Transverse colon (tissue), 4 donors: ENCODE measurements at regions not wholly inside any gene's neighbourhood (a gene's known extent, or its start where the extent isn't known, plus 50 kb on each side); places are given as distances from the start of the nearest gene placed in this dataset.
"Not testable (repeated sequence)": the region's sequence is repeated elsewhere in the genome, so short reads cannot be mapped to it uniquely, and the experiment has no call there.

Experiments
- DNase-seq: peaks from one replicate; pipeline ENCODE4 v3.0.0-alpha.2; 2019
- H3K27ac ChIP-seq, 4 donors: fragments of 200-600 bp; sonication (generic); 2 replicates each; pipeline ENCODE4 v1.5.1; 2016 to 2018; ENCODE audit warnings: inconsistent platforms in 4 of 4
- H3K27me3 ChIP-seq: fragments of 200-600 bp; sonication (generic); 2 replicates; pipeline ENCODE4 v1.5.1; 2017; ENCODE audit warnings: inconsistent platforms
- H3K36me3 ChIP-seq, 4 donors: fragments of 200-600 bp; sonication (generic); 2 replicates each; pipeline ENCODE4 v1.5.1; 2017 to 2019; ENCODE audit warnings: inconsistent platforms in 4 of 4
- H3K4me1 ChIP-seq, 4 donors: fragments of 200-600 bp; sonication (generic); 2 replicates each; pipeline ENCODE4 v1.5.1; 2017 to 2020; ENCODE audit warnings: inconsistent platforms in 4 of 4
- H3K4me3 ChIP-seq, 4 donors: fragments of 200-600 bp; sonication (generic); 1 replicate in 1 of 4; 2 replicates in 3 of 4; pipeline versions ENCODE4 v1.5.1 to v1.6.1; 2017 to 2019; ENCODE audit warnings: inconsistent platforms in 4 of 4
- H3K9me3 ChIP-seq, 2 donors: fragments of 200-600 bp; sonication (generic); 2 replicates each; pipeline ENCODE4 v1.5.1; 2017 to 2019; ENCODE audit warnings: inconsistent platforms in 2 of 2
- EP300 ChIP-seq: sonication (generic); formaldehyde crosslinking; IDR thresholded peaks from one replicate; pipeline ENCODE4 v1.6.1; 2017; ENCODE audit warnings: antibody characterized with exemption, low read depth
- POLR2A ChIP-seq: fragments of 450-650 bp; IDR thresholded peaks from one replicate; pipeline ENCODE4 v1.6.1; 2016; ENCODE audit warnings: antibody characterized with exemption, mild to moderate bottlenecking, moderate library complexity
- POLR2AphosphoS5 ChIP-seq, 3 donors: sonication (generic); formaldehyde crosslinking; IDR thresholded peaks; one replicate each; pipeline ENCODE4 v1.6.1; 2016; ENCODE audit warnings: antibody characterized with exemption in 3 of 3
- WGBS, 2 donors: methylation state at CpG; one replicate each; pipeline ENCODE4 v1.1.5; 2018; ENCODE audit warnings: low coverage in 1 of 2; 5-methylcytosine and 5-hydroxymethylcytosine counted together
- in situ Hi-C, 4 donors: fragments of 200-750 bp; cut with MboI; loops; one replicate each; pipeline versions ENCODE4 v1.15.0 to v1.15.1; 2017; ENCODE audit warnings: low sequenced_read_pairs in 3 of 4, low pct_ligation_motif_present in 1 of 4, low pct_unique_long_range_greater_than_20kb in 1 of 4
- intact Hi-C: fragments of 100-400 bp; cut with DNase I; formaldehyde crosslinking; loops from one replicate; pipeline ENCODE4 v1.15.1; 2023; ENCODE audit warnings: low total_unique reads
- TF ChIP-seq, protein P1 (sequence below), 5 experiments: fragments of 200-600 bp in 3 of 5; fragments of 450-650 bp in 2 of 5; sonication (generic) in 3 of 5; IDR thresholded peaks; 1 replicate in 2 of 5; 2 replicates in 3 of 5; pipeline ENCODE4 v1.5.1; 2016 to 2017; ENCODE audit warnings: antibody characterized with exemption in 5 of 5, inconsistent platforms in 3 of 5, mild to moderate bottlenecking in 2 of 5, moderate library complexity in 1 of 5

DNA sequence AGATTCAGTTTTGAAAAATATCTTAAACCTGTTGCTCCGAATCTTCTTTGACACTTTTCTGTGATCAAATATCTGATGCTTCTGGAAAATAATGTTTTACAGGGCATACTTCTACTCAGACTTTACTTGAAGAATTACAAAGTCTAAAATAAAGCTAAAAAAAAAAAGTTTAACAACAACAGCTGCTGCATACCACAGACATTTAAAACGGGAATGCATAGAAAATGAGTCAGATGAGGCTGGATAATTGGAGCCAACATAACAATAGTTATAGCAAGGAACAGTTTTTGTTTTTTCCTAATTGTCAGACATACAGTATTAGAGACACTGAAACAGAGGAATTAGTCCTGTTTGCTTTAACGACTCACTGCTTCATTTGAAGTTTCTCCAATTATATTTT is 1090.2 kb downstream of the SUCLG1 start:
- WGBS, 2 donors, result 68 to 71% methylated on average over 3 of the region's 3 CpGs
- Histone ChIP-seq H3K27ac (no peak overlapping the region), H3K36me3 (no peaks in the 10 kb centered on the region), H3K27me3 (no peaks in the 10 kb centered on the region), H3K9me3 (no peaks in the 10 kb centered on the region), H3K4me1 (no peaks in the 10 kb centered on the region), H3K4me3 (no peak overlapping the region)
- intact Hi-C loops, result no loop called here
- no peak for DNase-seq
- TF ChIP-seq, protein P1, sequence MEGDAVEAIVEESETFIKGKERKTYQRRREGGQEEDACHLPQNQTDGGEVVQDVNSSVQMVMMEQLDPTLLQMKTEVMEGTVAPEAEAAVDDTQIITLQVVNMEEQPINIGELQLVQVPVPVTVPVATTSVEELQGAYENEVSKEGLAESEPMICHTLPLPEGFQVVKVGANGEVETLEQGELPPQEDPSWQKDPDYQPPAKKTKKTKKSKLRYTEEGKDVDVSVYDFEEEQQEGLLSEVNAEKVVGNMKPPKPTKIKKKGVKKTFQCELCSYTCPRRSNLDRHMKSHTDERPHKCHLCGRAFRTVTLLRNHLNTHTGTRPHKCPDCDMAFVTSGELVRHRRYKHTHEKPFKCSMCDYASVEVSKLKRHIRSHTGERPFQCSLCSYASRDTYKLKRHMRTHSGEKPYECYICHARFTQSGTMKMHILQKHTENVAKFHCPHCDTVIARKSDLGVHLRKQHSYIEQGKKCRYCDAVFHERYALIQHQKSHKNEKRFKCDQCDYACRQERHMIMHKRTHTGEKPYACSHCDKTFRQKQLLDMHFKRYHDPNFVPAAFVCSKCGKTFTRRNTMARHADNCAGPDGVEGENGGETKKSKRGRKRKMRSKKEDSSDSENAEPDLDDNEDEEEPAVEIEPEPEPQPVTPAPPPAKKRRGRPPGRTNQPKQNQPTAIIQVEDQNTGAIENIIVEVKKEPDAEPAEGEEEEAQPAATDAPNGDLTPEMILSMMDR (IDR thresholded peaks at IDR 0.05), result no peak
- TF ChIP-seq POLR2A (no peak), EP300 (no peak), POLR2AphosphoS5 (IDR thresholded peaks at IDR 0.05) (no peak)
- in situ Hi-C loops, result no loop called here

DNA sequence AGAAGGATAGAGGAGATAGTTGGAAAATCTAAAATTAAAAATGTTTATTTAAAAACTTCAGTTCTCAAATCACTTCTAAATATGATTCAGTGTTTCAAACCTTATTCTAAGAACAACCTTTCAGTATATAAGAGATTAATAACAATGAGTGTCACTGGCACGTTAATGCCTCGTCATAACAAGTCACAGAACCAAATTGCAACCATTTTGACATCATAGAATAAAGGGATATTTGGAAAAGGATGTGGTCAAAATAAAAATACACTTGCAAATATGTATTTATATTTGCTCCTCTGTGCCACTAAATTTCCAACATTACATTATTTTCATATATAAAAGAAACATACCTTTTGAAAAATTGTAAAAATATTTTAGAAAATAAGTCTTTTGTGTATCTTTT is 1090.6 kb downstream of the SUCLG1 start:
- no peak overlapping the region for H3K27ac ChIP-seq
- no peak for TF ChIP-seq POLR2A
- no peak for TF ChIP-seq EP300
- TF ChIP-seq, protein P1 (IDR thresholded peaks at IDR 0.05), result no peak
- TF ChIP-seq POLR2AphosphoS5 (IDR thresholded peaks at IDR 0.05), result no peak
- intact Hi-C loops, result no loop called here
- no peaks in the 10 kb centered on the region for H3K4me1 ChIP-seq
- in situ Hi-C loops, result no loop called here
- no peaks in the 10 kb centered on the region for H3K9me3 ChIP-seq
- H3K27me3 ChIP-seq, result no peaks in the 10 kb centered on the region
- no peak for DNase-seq
- no peak overlapping the region for H3K4me3 ChIP-seq
- WGBS, 2 donors, result 64 to 82% methylated on average over 2 of the region's 2 CpGs
- H3K36me3 ChIP-seq, result no peaks in the 10 kb centered on the region

DNA sequence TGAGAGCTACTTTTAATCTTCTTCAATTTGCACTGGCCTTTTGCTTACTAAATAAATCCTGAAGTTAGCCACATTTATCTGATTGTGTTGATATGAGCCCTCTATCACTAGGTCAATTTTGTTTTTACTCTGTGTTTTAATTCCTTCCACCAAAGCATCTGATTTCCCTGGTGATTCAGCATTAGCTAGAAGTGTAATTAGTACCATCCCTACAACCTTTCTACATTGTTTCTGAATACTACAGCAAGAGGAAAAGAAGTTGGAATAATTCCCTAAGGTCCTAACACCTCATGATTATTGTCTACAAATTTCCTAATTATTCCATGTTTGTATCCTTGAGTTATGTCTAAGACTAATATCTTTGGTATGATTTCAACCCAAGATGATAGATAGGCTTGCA is 1093.6 kb downstream of the SUCLG1 start:
- Histone ChIP-seq H3K27me3 (no peaks in the 10 kb centered on the region), H3K4me1 (no peaks in the 10 kb centered on the region), H3K36me3 (no peaks in the 10 kb centered on the region), H3K9me3 (no peaks in the 10 kb centered on the region), H3K4me3 (no peak overlapping the region), H3K27ac (no peak overlapping the region)
- in situ Hi-C loops (no loop called here), intact Hi-C loops (no loop called here)
- TF ChIP-seq EP300 (no peak), POLR2A (no peak), POLR2AphosphoS5 (IDR thresholded peaks at IDR 0.05) (no peak)
- TF ChIP-seq, protein P1 (IDR thresholded peaks at IDR 0.05), result no peak
- DNase-seq, result no peak

DNA sequence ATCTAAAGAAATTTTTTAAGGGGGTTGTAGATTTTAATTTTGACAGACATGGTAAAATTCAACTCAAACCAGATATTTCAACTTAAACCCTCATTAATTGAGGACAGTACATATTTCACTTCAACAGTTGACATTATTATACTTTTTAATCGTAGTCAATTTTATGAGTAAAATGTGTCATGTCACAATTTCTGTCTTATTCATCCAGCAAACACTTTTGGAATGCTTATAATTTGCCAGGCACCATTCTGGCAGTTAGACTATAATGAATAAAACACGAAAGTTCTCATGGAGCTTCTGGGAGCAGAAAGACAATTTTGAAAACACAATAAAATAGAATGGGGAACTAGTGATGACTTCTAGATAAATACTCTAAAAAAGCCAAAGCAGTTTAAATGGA is 1094.8 kb downstream of the SUCLG1 start:
- DNase-seq, result no peak
- intact Hi-C loops (no loop called here), in situ Hi-C loops (no loop called here)
- Histone ChIP-seq H3K9me3 (no peaks in the 10 kb centered on the region), H3K4me1 (no peaks in the 10 kb centered on the region), H3K36me3 (no peaks in the 10 kb centered on the region), H3K4me3 (no peak overlapping the region), H3K27me3 (no peaks in the 10 kb centered on the region), H3K27ac (no peak overlapping the region)
- WGBS, 2 donors, result 53 to 55% methylated on average over 2 of the region's 2 CpGs
- no peak for TF ChIP-seq EP300
- no peak for TF ChIP-seq POLR2AphosphoS5 (IDR thresholded peaks at IDR 0.05)
- TF ChIP-seq, protein P1 (IDR thresholded peaks at IDR 0.05), result no peak
- no peak for TF ChIP-seq POLR2A

DNA sequence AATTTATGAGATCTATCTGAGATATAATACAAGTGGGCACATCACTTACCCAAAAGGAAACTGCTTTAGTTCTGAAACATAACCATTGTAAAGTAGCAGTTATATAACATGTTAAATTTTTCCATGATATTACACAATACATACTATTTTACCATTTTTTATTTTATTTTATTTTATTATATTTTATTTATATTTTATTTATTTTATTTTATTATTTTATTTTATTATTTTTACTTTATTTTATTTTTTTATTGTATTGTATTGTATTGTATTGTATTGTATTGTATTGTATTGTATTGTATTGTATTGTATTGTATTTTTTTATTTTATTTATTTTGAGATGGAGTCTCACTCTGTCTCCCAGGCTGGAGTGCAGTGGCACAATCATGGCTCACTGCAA is 1095.9 kb downstream of the SUCLG1 start:
- H3K27me3 ChIP-seq, DNase-seq, intact Hi-C loops, H3K4me3 ChIP-seq, H3K27ac ChIP-seq, H3K36me3 ChIP-seq, H3K4me1 ChIP-seq, H3K9me3 ChIP-seq, in situ Hi-C loops: not testable (repeated sequence)
